ENCODE measurements at regions not wholly inside any gene's neighbourhood (a gene's known extent, or its start where the extent isn't known, plus 50 kb on each side); places are given as distances from the start of the nearest gene placed in this dataset.

DNA sequence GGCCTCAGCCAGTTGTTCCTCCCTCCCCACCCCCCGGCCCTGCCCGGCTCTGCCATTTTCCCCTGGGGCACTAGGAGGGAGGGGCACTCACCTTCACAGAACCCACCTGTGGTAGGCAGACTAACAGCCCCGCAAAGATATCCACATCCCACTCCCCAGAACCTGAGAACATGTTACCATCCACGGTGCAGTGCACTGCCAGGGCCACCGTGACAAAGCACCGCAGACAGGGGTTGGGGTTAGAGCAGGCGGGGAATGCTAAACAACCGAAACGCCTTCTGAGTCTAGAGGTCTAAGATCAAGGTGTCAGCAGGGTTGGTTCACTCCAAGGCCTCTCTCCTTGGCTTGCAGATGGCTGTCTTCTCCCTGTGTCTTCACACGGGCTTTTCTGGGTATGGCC lies 57.4 kb upstream of the NCOR2 start:
- no peak for TF ChIP-seq SP1 (CRISPR knock-in tag; conservative IDR thresholded peaks at IDR 0.05)
- no peak for TF ChIP-seq ZNF263 (CRISPR knock-in tag; IDR thresholded peaks at IDR 0.05; ENCODE audit: low read depth)
- TF ChIP-seq FOXP1 (CRISPR knock-in tag; IDR thresholded peaks at IDR 0.05; ENCODE audit: borderline replicate concordance), result no peak
- Mint-ChIP-seq H3K4me1 (peaks cover 10% of the 10 kb centered on the region), H3K27ac (no peak overlapping the region), H3K36me3 (no peaks in the 10 kb centered on the region), H3K9me3 (no peaks in the 10 kb centered on the region), H3K27me3 (ENCODE audit: low read depth) (no peaks in the 10 kb centered on the region), H3K4me3 (no peak overlapping the region)
- ATAC-seq (no peak), DNase-seq (ENCODE audit: low spot score) (no peak)
- CTCF ChIA-PET, result no interaction called here
- POLR2A ChIA-PET, result no interaction called here

DNA sequence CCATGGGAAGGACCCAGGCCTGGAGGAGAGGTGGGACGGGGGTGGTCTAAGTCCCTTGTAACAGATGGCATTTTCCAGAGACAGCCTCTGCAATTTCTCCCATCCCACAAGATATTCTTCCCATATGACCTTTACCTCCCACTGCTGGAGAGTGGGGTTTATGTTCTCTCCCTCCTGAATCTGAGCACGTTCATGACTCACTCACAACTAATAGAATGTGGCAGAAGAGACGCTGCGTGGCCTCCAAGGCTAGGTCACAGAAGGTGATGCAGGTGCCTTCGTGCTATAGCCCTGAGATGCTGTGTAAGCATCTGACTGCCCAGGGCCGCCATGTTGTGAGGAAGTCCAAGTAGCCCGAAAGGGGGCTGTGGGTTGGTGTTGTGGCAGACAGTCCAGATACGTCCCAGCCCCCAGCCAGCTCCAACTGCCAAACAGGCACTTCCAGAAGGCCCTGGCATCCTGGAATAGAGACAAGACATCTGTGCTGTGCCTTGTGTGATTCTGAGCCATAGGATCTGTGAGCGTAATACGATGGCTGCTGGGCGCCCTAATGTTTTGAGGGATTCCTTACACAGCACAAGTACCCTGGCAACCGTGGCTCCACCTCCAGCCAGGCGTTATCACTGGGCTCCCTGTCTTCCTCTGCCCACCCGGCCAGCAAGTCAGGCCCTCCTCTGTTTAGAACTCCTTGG lies 56.1 kb upstream of the NCOR2 start:
- Mint-ChIP-seq H3K36me3 (peaks cover 5% of the 10 kb centered on the region; the same call in 1 of the 2 replicates), H3K27ac (no peak overlapping the region), H3K27me3 (ENCODE audit: low read depth) (no peaks in the 10 kb centered on the region; the same call in 1 of the 2 replicates), H3K4me3 (no peak overlapping the region), H3K4me1 (peaks cover 10% of the 10 kb centered on the region), H3K9me3 (peaks cover 6% of the 10 kb centered on the region)
- ChIA-PET POLR2A (no interaction called here), CTCF (no interaction called here)
- ATAC-seq (no peak), DNase-seq (ENCODE audit: low spot score) (no peak)
- TF ChIP-seq CREM (CRISPR knock-in tag; IDR thresholded peaks at IDR 0.05) (no peak), AFF4 (CRISPR knock-in tag; IDR thresholded peaks at IDR 0.05; ENCODE audit: borderline replicate concordance) (no peak), ELF4 (CRISPR knock-in tag; IDR thresholded peaks at IDR 0.05; ENCODE audit: low read depth) (no peak), NFE2L1 (CRISPR knock-in tag; IDR thresholded peaks at IDR 0.05) (no peak), ZNF671 (CRISPR knock-in tag; IDR thresholded peaks at IDR 0.05) (no peak), ZNF121 (CRISPR knock-in tag; IDR thresholded peaks at IDR 0.05) (no peak), EMX1 (CRISPR knock-in tag; IDR thresholded peaks at IDR 0.05) (no peak), ZMAT4 (CRISPR knock-in tag; IDR thresholded peaks at IDR 0.05) (no peak), MYBL2 (CRISPR knock-in tag; IDR thresholded peaks at IDR 0.05) (no peak)
- TF ChIP-seq, protein P1, sequence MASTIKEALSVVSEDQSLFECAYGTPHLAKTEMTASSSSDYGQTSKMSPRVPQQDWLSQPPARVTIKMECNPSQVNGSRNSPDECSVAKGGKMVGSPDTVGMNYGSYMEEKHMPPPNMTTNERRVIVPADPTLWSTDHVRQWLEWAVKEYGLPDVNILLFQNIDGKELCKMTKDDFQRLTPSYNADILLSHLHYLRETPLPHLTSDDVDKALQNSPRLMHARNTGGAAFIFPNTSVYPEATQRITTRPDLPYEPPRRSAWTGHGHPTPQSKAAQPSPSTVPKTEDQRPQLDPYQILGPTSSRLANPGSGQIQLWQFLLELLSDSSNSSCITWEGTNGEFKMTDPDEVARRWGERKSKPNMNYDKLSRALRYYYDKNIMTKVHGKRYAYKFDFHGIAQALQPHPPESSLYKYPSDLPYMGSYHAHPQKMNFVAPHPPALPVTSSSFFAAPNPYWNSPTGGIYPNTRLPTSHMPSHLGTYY (CRISPR knock-in tag; IDR thresholded peaks at IDR 0.05), result no peak

DNA sequence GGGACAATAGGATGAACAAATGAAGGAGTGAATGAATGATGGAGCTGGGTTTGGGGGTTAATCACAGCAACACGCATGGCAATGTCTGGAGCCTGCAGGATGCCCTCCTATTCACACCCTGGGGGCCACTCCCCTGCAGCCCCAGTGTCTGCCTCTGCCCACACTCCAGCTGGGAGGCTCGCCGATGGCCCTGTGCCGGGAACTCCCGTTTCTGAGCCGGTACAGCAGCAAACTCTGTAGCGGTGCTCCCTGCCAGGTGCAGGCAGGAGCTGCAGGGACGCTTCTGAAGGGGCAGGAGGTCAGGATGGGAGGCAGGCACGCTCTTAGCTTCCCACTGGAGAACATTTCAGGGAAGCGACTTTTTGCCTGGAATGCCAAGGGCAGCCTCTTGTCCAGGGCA lies 55.4 kb upstream of the NCOR2 start:
- peaks cover 5% of the 10 kb centered on the region; the same call in 1 of the 2 replicates for H3K36me3 Mint-ChIP-seq
- no peak overlapping the region for H3K4me3 Mint-ChIP-seq
- H3K9me3 Mint-ChIP-seq, result peaks cover 6% of the 10 kb centered on the region
- peaks cover 10% of the 10 kb centered on the region for H3K4me1 Mint-ChIP-seq
- ChIA-PET CTCF (no interaction called here), POLR2A (no interaction called here)
- H3K27ac Mint-ChIP-seq, result no peak overlapping the region
- DNase-seq (ENCODE audit: low spot score) (no peak), ATAC-seq (no peak)
- TF ChIP-seq HMGA2 (CRISPR knock-in tag; IDR thresholded peaks at IDR 0.05) (no peak), ZNF416 (CRISPR knock-in tag; IDR thresholded peaks at IDR 0.05) (no peak), PRRX2 (CRISPR knock-in tag; IDR thresholded peaks at IDR 0.05) (no peak), TCF7 (CRISPR knock-in tag; IDR thresholded peaks at IDR 0.05; ENCODE audit: low read depth) (no peak), CDX4 (CRISPR knock-in tag; IDR thresholded peaks at IDR 0.05; ENCODE audit: borderline replicate concordance) (no peak), E2F1 (CRISPR knock-in tag; IDR thresholded peaks at IDR 0.05) (no peak), ZNF317 (CRISPR knock-in tag; IDR thresholded peaks at IDR 0.05; ENCODE audit: borderline replicate concordance, low read depth) (no peak), RORB (CRISPR knock-in tag; IDR thresholded peaks at IDR 0.05) (no peak), JUN (CRISPR knock-in tag; IDR thresholded peaks at IDR 0.05) (no peak)
- TF ChIP-seq, protein P2, sequence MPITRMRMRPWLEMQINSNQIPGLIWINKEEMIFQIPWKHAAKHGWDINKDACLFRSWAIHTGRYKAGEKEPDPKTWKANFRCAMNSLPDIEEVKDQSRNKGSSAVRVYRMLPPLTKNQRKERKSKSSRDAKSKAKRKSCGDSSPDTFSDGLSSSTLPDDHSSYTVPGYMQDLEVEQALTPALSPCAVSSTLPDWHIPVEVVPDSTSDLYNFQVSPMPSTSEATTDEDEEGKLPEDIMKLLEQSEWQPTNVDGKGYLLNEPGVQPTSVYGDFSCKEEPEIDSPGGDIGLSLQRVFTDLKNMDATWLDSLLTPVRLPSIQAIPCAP (CRISPR knock-in tag; IDR thresholded peaks at IDR 0.05), result no peak
- H3K27me3 Mint-ChIP-seq (ENCODE audit: low read depth), result no peaks in the 10 kb centered on the region; the same call in 1 of the 2 replicates

Data from WTC11 (cell line).